ENCODE measurements at regions not wholly inside any gene's neighbourhood (a gene's known extent, or its start where the extent isn't known, plus 50 kb on each side); places are given as distances from the start of the nearest gene placed in this dataset.

- H3K9ac ChIP-seq (replicated peaks; ENCODE audit: extremely low read depth, insufficient read depth, low read length) = no peak overlapping the region
- H3K27me3 ChIP-seq (ENCODE audit: control insufficient read depth in 2 of 2, insufficient read depth in 2 of 2, low read length in 2 of 2) = no peaks in the 10 kb centered on the region
- H3K4me1 ChIP-seq (ENCODE audit: control insufficient read depth, extremely low read depth, insufficient read depth, low read length) = no peaks in the 10 kb centered on the region
- intact Hi-C loops (cut with micrococcal nuclease) (no loop called here), dilution Hi-C loops (cut with MboI; ENCODE audit: extremely low pct_ligation_motif_present, low sequenced_read_pairs) (no loop called here)
- H3K27ac ChIP-seq (ENCODE audit: insufficient read depth, low read depth, low read length) = no peak overlapping the region
- H2AFZ ChIP-seq (ENCODE audit: low read depth, low read length) = no peak overlapping the region
- no peak overlapping the region for H3K4me3 ChIP-seq (replicated peaks in 1 of 3; ENCODE audit: insufficient read depth in 1 of 3, low read depth in 1 of 3, low read length in 3 of 3)
- ChIA-PET POLR2A (no interaction called here), CTCF (no interaction called here)
- TF ChIP-seq JUN (IDR thresholded peaks at IDR 0.05; ENCODE audit: borderline replicate concordance, insufficient read depth, insufficient read length, low read depth) (no peak), MAX (IDR thresholded peaks at IDR 0.05; ENCODE audit: insufficient read depth, insufficient read length) (no peak), GATA2 (IDR thresholded peaks at IDR 0.05; ENCODE audit: insufficient read depth, insufficient read length, low read depth, low read length) (no peak), POLR2AphosphoS5 (IDR thresholded peaks at IDR 0.05; ENCODE audit: insufficient read depth, low read depth, low read length) (no peak), CTCF (IDR thresholded peaks at IDR 0.05; ENCODE audit: extremely low read depth in 1 of 2, insufficient read depth in 1 of 2, low read depth in 1 of 2, low read length in 2 of 2) (no peak), EZH2 (IDR thresholded peaks at IDR 0.05; ENCODE audit: borderline replicate concordance, low read depth, low read length, severe bottlenecking) (no peak), FOS (IDR thresholded peaks at IDR 0.05; ENCODE audit: borderline replicate concordance, insufficient read depth, low read length) (no peak), MYC (IDR thresholded peaks at IDR 0.05; ENCODE audit: low read depth, low read length) (no peak)
- no peaks in the 10 kb centered on the region for H3K9me1 ChIP-seq (replicated peaks; ENCODE audit: control insufficient read depth, extremely low read depth, insufficient read depth, low read length)
- H3K4me2 ChIP-seq (ENCODE audit: insufficient read depth, low read length) = no peak overlapping the region
- H3K36me3 ChIP-seq (ENCODE audit: control insufficient read depth in 2 of 2, extremely low read depth in 1 of 2, insufficient read depth in 2 of 2, low read length in 2 of 2) = no peaks in the 10 kb centered on the region
- FAIRE-seq (no peak), DNase-seq (ENCODE audit: low read depth, low spot score) (no peak)
- H3K9me3 ChIP-seq (replicated peaks; ENCODE audit: control insufficient read depth, insufficient read depth, low read length) = no peaks in the 10 kb centered on the region
- H3K79me2 ChIP-seq (ENCODE audit: control insufficient read depth, insufficient read depth, low read length) = no peaks in the 10 kb centered on the region
- BruUV-seq (replicated peaks) = no TSS peak
- H4K20me1 ChIP-seq (replicated peaks; ENCODE audit: control insufficient read depth, extremely low read depth, insufficient read depth, low read length) = no peaks in the 10 kb centered on the region
These were observed 228.5 kb downstream of the FRK start for GRCh38 chr6:115832186-115832585.
